Kasumi-1 (cell line): ENCODE measurements at regions not wholly inside any gene's neighbourhood (a gene's known extent, or its start where the extent isn't known, plus 50 kb on each side); places are given as distances from the start of the nearest gene placed in this dataset.

ENCODE experiments used
- DNase-seq, 2 experiments: peaks; one replicate each; lab custom pipeline; 2025; lab: John Stamatoyannopoulos, UW

DNA sequence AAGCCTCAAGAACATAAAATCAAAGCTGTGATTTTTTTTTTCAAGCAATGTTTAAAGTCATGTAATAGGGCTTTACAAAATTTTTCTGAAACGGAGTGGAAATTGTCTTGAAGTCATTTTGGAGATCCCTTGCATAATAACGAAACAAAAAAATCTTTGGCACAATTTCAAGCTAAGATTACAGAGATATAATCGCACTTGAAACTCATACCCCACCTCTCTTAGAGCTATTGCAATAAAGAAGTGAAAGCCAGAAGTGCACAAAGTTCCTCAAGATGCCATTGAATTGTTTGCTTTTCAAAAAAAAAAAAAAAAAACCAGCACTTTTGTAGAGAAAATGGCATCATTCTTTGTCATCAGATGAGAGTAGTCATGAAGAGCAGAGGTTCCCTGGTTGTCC, 152.3 kb downstream of the PAX3 start:
- DNase-seq: no peak

DNA sequence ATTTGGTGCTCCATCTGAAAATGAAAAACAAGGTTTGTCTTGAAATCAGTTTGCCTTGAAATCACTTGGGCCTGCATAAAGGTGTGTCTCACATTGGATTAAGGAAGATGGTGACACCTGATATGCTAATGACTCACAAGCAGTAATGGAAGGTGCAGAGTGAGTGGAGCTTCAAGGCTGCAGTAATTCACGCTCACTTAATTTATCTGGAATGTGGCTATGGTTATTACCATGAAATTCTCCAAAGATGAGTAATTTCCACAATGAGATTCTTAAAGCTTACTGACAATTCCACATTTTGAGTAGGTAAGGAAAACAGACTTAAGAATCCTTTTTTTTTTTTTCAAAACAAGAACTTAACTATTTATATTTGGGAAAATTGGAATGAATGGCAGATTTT, 156.8 kb downstream of the PAX3 start:
- no peak for DNase-seq

DNA sequence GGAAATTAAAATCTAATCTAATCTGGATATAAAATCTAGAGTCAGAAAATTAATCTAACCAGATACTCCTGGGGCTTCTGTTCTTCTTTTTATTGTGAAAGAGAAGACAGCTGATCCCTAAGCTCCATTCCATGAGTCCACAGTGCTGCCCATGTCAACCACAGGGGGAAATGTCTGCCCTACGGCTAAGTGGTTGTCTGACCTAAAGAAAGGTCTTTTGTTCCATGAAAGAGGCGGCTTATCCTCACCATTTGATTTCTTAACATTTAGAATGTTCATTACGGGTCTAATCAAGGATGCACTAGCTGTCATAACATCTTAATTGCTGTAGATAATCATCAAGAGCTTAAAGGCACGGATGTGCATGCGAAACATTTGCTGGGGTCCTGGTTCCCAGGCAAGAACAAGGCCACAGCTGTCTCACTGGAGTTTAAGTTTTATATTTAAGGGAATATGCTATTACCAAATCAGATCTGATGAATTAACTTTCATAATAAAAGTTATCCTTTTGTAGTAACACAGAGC, 162.6 kb downstream of the PAX3 start:
- DNase-seq: no peak

DNA sequence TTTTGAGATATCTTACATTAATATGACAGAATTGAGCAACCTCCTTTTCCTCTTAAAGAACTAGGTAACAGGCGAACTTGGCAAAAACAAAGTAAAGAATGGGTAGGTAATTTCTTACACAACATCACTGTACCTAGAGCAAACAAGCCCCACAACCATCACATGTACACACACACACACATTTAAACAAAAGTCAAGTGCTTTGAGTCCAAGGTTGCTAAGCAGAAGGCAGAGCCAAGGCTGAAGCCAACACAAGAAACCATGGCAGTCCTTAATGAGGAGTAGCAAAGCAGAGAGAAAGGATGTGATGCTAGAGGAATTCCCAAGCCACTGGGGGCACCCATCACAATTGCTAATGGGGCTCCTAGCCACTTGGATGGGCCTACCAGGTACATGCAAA, 164.1 kb downstream of the PAX3 start:
- DNase-seq: no peak

DNA sequence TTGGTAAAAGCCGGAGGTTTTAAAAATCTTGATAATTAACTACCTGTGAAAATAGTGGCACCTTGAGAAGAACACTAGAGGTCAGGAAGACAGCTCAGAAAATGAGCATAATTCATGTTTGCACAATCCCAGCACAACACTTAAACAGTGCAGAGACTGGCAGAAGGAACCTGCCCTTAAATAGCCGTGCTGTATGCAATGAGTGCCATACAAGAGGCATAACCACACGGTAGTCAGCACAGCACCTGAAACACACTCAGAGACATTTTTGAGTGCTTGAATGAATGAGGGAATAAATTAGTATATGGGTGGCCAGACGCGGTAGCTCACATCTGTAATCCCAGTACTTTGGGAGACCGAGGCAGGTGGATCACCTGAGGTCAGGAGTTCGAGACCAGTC, 164.9 kb downstream of the PAX3 start:
- no peak for DNase-seq

DNA sequence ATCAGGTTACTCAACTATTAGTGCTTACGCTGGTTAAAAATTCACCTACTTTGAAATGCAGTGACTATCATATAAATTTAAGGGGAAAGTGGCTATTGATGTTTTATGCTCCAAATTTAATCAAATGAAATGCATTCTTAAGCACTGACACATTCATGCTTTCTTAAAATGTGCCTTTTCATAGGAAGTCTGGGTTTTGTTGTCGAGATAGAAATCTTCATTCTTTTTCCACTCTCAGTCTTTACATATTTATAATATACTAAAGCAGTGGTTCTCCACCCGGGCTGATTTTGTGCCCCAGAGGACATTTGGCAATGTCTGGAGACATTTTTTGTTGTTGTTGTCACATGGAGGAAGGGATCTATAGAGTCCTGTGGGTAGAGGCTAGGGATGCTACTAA, 167.9 kb downstream of the PAX3 start:
- no peak for DNase-seq

DNA sequence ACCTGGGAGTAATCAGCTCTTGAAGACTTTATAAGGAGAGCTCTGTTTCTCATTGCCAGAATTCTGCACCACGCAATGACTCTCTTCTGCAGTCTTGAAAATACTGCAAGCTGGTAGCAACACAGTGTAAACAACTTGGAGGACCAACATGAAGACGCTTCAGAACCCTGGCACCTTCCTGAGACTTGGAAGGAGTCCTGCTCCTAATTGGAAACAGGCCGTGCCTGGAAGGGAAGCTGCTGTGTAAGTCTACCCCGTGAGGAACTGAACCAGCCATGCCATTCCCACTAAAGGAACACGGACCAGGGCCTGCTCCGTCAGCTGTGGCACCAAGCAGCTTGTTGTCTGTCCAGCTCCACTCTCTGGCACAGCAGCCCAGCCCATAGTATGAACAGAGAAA, 171.1 kb downstream of the PAX3 start:
- DNase-seq: no peak

DNA sequence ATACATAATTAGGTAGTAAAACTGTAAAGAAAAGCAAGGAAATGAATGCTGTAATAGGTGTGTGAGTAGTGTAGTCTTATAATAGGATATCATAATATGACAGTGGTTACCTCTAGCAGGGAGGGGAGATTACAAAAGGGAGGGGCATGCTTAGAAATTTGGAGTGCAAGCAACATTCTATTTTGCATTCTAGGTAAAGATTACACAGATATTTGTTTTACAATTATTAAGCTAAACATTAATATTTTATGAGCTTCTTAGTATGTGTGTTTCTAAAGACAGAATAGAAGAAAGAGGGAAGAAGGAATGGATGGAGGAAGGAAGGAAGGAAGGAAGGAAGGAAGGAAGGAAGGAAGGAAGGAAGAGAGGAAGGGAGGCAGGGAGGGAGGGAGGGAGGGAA, 177.9 kb downstream of the PAX3 start:
- DNase-seq: no peak

GRCh38 chr2:222115296-222115695, 183.5 kb downstream of the PAX3 start:
- no peak for DNase-seq

DNA sequence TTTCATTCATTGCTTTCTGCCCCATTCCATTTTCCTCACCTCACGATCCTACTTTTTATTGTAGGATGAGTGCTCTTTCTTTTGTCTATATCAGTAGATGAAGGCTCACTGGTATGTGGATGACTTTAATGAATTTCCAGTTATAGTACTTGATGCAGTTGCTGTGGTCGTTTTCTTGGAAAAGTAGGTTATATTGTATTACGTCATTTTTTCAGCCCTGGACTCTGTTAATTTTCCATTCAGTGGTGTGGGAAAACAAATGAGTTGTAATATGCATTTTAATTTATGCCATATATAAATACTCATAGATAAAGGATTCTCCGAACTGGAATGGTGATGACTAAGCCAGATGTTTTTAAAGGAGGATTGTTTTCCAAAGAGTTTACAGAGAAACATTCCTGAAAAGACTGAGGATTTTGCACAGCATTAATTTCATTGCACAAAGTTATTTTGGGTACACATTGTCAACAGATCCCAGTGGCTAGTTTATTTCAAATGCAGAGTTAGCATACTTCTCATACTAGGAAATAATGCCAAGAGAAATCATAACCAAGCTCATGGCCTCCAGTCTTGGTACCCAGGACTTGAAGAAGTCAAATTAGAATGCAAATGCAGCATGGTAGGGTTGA, 189.7 kb downstream of the PAX3 start:
- DNase-seq: no peak

DNA sequence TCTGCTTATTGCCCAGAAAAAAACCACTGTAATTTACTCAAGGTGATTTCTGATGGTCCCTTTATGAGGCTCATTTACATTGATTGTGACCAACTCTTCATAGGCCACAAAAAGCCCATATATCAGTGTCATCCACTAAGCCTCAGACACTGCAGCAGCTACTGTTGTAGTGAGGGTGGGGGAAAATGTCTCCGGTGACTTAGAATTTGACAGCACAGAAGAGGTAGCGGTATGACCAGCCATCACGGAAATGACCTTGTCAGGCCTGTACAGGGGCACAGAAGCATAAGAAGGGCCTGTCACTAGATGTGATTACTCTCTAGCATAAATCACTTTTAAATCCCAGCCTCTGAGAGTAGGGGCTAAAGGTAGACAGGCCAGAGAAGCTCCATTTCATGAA, 190.3 kb downstream of the PAX3 start:
- no peak for DNase-seq

- DNase-seq: no peak
Observed at GRCh38 chr2:222105046-222105445, 193.8 kb downstream of the PAX3 start.

DNA sequence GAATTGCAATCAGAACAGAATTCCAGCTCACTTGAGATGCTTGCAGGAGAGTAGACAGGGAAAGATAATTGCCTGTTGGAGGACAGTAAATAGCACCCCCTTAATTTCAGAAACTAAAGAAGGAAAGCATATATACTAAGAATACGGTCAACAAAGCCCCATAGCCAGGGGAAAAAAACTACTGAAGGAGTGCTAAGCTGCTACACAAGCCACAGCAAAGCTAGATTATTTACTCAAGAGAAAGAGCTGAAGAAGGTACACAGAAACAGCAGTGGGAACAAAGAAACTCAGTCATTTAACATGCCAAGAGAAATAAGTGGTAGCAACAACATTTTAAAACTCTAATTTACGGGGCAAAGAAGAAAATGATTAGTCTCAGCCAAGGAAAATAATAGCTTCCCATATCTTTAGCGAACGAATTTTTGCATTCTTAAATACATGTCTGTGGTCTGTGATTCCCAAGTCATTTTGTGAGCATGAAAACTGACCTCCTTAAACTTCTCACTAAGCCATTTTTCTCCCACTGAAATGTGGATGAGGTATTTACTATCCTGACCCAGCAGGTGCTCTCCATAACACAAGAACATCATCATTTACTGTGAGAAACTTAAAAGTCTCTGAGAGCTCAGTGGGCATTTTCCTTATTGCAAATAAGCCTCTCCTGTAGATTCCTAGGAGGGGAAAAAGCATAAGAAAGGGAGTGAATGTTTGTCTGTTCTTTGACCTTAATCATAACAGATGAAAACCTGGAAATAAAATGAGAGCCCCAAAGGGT, 196.0 kb downstream of the PAX3 start:
- no peak for DNase-seq

DNA sequence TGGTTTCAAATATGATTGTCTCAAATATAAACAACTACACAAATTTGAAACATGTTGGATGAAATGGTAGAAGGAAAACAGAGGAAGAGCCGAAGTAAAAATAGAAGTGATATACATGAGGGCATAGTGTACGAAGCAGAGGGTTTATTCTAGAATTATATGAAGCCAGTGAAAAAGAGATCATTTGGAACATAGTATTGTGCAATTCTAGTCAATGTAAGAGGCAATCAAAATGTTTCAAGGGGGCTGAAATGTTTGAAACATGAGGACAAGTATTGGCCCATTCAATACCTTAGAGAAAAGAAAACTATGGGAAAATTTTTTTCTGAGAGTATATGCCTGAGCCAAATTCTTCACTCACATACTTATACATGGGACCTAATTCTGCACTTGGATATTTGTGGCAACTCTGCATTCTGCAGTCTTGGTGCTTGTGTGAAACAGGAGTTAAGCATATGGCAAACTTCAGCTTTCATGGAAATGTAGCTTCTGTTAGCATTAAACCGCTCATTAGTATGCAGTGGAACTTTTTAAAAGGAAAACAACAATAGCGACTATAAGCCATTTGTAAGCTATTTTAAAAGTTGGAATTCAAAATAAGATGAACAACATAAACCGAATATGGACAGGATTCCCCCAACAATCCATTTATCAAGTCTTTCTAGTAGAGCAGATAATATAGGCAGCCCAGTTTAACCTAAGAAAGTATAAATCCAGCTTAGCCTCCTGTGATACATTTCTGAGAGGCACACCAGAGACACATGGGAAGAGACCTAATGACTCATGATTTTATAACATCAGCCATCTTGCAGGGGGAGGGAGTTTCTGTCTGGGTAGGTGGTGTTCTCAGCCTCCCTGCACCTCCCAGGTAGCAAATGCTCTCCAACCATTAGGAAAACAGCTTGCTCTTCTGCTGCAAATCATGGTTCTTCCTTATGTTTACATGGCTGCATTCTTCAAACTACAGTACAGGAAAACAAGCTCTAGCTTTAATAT, 197.8 kb downstream of the PAX3 start:
- no peak for DNase-seq

DNA sequence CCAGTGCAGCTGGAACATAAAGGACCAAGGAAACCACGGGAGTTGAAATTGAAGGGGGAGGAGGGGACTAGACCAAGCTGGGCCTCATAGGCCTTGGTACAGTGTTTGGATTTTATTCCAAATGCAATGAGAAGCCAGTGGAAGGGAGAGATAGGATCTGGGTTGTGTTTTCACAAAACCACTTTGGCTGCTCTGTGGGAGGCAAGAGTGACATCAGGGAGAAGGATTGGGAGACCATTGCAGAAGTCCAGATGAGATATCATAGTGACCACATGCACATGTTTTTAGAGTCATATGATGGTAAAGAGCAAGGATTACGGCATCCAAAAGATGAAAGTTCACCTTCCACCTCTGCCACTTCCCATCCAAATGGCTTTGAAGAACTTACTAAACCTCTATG, 210.2 kb downstream of the PAX3 start:
- no peak for DNase-seq

GRCh38 chr2:222087998-222088397, 210.8 kb downstream of the PAX3 start:
- DNase-seq: no peak

GRCh38 chr2:222082201-222082600, 216.6 kb downstream of the PAX3 start:
- no peak for DNase-seq

DNA sequence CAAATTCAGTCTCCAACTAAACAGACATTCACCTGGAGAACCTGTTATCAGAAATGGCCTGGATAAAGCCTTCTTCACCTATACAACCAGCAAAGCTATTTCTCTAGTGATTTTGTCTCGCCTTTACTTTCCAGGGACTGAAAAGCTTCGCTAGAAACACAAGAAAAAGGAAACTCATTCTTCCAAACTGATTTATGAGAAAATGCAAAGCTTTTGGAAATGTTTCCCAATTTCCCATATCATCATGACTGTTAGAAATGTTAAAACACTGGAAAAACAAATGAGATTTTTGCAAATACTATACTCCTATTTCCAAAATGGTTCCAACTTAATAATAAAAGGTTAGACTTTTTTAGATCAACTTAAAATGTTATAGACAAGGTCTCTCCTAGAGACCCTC, 218.7 kb downstream of the PAX3 start:
- no peak for DNase-seq

- no peak for DNase-seq
Observed at GRCh38 chr2:222076973-222077690, 221.7 kb downstream of the PAX3 start.

DNA sequence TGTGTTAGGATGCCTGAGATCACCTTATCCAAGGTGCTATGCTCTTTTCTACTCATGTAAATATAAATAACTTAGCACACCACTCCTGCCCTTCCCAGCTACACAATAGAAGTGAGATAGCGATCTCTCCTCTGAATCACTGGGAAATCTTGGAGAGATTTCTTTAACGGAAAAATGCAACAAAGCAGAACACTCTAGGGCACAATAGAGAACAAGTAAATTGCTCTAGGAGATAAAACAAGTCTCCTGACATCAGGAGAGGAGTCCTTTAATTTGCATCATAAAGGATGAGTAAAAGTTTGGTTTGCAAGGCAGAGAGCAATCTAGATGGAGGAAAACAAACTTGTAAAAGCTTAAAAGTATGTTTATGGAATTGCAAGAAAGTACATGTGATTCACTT, 224.1 kb downstream of the PAX3 start:
- DNase-seq: no peak

GRCh38 chr2:222071911-222072310, 226.9 kb downstream of the PAX3 start:
- no peak for DNase-seq

- DNase-seq: no peak
Observed at GRCh38 chr2:222064286-222064685, 234.5 kb downstream of the PAX3 start.
